CD4-positive, alpha-beta T cell treated with Interferon alpha-2 for 1 hour (primary cell): ENCODE measurements at regions not wholly inside any gene's neighbourhood (a gene's known extent, or its start where the extent isn't known, plus 50 kb on each side); places are given as distances from the start of the nearest gene placed in this dataset.

ENCODE experiments used
- DNase-seq, 2 donors: peaks; one replicate each; pipeline ENCODE4 v3.0.0-alpha.2; 2020 to 2022

GRCh38 chr12:41930866-41931437 is 213.7 kb downstream of the GXYLT1 start:
- no peak for DNase-seq

GRCh38 chr12:41924111-41924510 is 220.6 kb downstream of the GXYLT1 start:
- no peak for DNase-seq

- DNase-seq, result no peak
Measured at GRCh38 chr12:41923351-41923750, 221.3 kb downstream of the GXYLT1 start.

GRCh38 chr12:41920355-41920754 is 224.3 kb downstream of the GXYLT1 start:
- no peak for DNase-seq

- DNase-seq, result no peak
Measured at GRCh38 chr12:41919526-41920261, 225.0 kb downstream of the GXYLT1 start.

- DNase-seq, result no peak
Measured at GRCh38 chr12:41919048-41919447, 225.6 kb downstream of the GXYLT1 start.

- DNase-seq, result no peak
Measured at GRCh38 chr12:41917938-41918341, 226.7 kb downstream of the GXYLT1 start.

- no peak for DNase-seq
Measured at GRCh38 chr12:41917181-41917580, 227.5 kb downstream of the GXYLT1 start.

- no peak for DNase-seq
Measured at GRCh38 chr12:41910578-41911320, 233.9 kb downstream of the GXYLT1 start.

GRCh38 chr12:41908206-41908605 is 236.5 kb downstream of the GXYLT1 start:
- no peak for DNase-seq

- DNase-seq, result no peak
Measured at GRCh38 chr12:41907550-41907949, 237.1 kb downstream of the GXYLT1 start.

GRCh38 chr12:41907021-41907420 is 237.7 kb downstream of the GXYLT1 start:
- DNase-seq, result no peak

- no peak for DNase-seq
Measured at GRCh38 chr12:41905759-41906297, 238.8 kb downstream of the GXYLT1 start.

GRCh38 chr12:41905073-41905758 is 239.5 kb downstream of the GXYLT1 start:
- no peak for DNase-seq

- DNase-seq, result no peak
Measured at GRCh38 chr12:41904041-41904440, 240.6 kb downstream of the GXYLT1 start.

GRCh38 chr12:41903014-41903708 is 241.5 kb downstream of the GXYLT1 start:
- DNase-seq, result no peak

GRCh38 chr12:41899577-41899976 is 245.1 kb downstream of the GXYLT1 start:
- no peak for DNase-seq

- no peak for DNase-seq
Measured at GRCh38 chr12:41897593-41897992, 247.1 kb downstream of the GXYLT1 start.

- no peak for DNase-seq
Measured at GRCh38 chr12:41893491-41893890, 251.2 kb downstream of the GXYLT1 start.

- no peak for DNase-seq
Measured at GRCh38 chr12:41892302-41892701, 252.4 kb downstream of the GXYLT1 start.

GRCh38 chr12:41891226-41891625 is 253.4 kb downstream of the GXYLT1 start:
- no peak for DNase-seq

- no peak for DNase-seq
Measured at GRCh38 chr12:41888285-41888684, 256.4 kb downstream of the GXYLT1 start.
